DMS79 treated with DMSO at 0.1 percent for 48 hours (cell line): ENCODE measurements at regions not wholly inside any gene's neighbourhood (a gene's known extent, or its start where the extent isn't known, plus 50 kb on each side); places are given as distances from the start of the nearest gene placed in this dataset.
A peak's percentile ranks its signal among the peaks of the same experiment; 100 is the strongest.
"Not testable (repeated sequence)": the region's sequence is repeated elsewhere in the genome, so short reads cannot be mapped to it uniquely, and the experiment has no call there.

Experiments used
- DNase-seq: peaks from one replicate; lab custom pipeline; 2025; lab: John Stamatoyannopoulos, UW

DNA sequence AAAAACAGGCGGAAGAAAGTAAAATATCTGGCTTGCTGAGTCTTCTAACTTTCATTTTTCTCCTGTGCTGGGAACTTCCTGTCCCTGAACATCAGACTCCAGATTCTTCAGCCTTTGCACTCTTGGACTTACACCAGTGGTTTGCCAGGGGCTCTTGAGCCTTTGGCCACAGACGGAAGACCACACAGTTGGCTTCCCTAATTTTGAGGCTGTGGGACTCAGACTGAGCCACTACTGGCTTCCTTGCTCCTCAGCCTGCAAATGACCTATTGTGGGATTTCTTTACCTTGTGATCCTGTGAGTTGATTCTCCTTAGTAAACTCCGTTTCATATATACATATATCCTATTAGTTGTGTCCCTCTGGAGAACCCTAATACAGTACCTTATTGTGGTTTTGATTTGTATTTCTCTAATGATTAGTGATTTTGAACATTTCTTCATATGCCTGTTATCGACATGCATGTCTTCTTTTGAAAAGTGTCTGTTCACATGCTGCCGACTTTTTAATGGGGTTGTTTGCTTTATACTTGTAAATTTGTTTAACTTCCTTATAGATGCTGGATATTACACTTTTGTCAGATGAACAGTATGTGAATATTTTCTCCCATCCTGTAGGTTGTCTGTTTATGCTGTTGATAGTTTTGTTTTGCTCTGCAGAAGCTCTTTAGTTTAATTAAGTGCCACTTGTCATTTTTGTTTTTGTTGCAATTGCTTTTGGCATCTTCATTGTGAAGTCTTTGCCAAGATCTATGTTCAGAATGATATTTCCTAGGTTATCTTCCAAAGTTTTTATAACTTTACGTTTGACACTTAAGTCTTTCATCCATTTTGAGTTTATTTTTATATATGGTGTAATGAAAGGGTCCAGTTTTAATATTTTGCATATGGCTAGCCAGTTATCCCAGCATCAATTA lies 348.8 kb upstream of the SETBP1 start:
- no peak for DNase-seq

DNA sequence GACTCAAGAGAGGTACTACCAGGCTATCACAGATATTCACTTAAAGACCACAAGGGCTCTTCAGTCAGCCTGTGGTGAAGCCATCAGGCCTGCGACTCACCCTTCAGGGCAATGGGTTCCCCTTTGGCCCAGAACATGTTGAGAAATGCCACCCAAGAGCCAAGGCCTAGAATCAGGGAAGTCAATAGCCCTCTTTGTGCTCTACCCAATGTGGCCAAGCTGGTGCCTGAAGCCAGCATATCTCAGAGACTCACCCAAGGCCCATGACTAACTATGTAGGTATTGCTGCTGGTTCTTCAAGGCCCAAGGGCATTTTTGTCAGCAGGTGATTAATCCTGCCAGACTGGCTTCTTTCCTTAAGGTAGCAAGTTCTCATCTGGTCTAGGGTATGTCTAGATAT lies 338.9 kb upstream of the SETBP1 start:
- DNase-seq: no peak

DNA sequence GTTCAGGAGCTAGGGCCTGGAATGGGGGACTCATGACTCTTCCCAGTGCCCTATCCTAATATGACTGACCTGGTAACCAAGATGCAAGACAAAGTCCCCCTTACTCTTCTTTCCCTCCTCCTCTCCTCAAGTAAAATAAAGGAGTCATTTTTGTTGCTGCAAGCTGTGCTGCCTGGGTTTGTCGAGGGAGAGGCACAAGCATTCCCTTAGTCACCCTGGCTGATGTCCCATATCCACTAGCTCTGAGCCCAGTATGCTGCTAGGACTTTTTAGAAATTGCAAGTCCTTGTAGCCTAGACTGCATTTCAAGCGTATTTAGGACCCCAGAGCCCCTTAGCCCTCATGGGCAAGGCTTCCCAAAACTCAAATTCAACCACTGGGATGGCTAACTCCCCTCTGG lies 338.5 kb upstream of the SETBP1 start:
- DNase-seq: no peak

DNA sequence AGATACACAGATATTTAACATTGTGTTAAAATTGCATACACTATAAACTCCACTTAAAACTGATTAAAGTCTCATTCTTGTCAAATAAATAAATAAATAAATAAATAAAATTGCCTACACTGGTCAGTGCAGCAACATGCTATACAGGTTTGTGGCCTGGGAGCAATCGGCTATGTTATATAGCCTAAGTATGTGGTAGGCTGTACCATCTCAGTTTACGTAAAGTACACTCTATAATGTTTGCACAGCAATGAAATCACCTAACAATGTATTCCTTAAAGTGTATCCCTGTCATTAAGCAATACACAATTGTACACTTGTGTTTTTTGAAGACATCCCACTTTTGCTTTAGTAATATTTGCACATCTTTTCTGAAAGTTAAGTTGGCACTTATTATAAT lies 337.7 kb upstream of the SETBP1 start:
- no peak for DNase-seq

DNA sequence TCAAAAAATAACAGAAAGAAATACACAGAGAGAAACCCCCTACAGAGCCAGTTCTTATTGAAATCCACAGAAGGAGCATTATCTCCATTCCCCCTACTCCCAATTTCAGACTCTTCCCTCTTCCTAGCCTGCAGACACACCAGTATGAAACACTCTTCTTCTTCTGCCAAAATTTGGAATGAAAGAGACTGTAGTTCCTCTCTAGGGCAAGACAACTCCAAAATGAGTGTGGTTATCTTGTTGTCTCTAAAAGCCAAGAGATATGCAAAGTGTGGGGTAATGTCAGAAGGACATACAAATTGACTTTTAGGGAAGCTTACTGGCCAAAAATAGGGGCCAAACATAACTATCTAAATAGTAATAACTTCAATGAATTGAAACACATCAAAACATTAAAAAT lies 337.1 kb upstream of the SETBP1 start:
- DNase-seq: no peak

DNA sequence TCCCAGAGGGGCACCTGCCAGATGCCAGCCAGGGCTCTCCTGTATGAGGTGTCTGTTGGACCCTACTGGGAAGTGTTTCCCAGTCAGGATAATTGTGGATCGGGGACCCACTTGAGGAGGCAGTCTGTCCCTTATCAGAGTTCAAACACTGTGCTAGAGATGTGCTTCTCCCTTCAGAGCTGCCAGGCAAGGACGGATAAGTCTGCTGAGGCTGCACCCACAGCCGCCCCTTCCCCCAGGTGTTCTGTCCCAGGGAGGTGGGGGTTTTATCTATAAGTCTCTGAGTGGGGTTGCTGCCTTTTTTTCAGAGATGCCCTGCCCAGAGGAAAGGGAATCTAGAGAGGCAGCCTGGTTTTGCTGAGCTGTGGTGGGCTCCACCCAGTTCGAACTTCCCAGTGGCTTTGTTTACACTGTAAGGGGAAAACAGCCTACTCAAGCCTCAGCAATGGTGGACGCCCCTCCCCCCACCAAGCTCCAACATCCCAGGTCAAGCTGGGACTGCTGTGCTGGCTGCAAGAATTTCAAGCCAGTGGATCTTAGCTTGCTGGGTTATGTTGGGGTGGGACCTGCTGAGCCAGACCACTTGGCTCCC lies 324.0 kb upstream of the SETBP1 start:
- no peak for DNase-seq

DNA sequence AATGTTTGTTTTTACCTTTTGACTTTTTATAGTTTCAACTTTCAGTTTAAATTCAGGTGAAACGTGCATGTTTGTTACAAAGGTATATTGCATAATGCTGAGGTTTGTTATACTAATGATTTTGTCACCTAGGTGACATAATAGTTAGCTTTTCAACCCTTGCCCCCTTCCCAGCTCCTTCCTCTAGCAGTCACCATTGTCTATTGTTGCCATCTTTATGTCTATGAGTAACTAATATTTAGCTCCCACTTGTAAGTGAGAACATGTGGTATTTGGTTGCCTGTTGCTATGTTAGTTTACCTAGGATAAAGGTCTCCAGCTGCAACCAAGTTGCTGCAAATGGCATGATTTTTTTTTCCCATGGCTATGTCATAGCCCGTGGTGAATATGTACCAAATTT lies 322.3 kb upstream of the SETBP1 start:
- no peak for DNase-seq

DNA sequence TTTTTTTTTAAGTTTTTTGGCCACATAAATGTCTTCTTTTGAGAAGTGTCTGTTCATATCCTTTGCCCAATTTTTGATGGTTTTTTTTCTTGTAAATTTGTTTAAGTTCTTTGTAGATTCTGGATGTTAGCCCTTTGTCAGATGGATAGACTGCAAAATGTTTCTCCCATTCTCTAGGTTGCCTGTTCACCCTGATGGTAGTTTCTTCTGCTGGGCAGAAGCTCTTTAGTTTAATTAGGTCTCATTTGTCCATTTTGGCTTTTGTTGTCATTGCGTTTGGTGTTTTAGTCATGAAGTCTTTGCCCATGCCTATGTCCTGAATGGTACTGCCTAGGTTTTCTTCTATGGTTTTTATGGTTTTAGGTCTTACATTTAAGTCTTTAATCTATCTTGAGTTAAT lies 320.9 kb upstream of the SETBP1 start:
- DNase-seq: not testable (repeated sequence)

DNA sequence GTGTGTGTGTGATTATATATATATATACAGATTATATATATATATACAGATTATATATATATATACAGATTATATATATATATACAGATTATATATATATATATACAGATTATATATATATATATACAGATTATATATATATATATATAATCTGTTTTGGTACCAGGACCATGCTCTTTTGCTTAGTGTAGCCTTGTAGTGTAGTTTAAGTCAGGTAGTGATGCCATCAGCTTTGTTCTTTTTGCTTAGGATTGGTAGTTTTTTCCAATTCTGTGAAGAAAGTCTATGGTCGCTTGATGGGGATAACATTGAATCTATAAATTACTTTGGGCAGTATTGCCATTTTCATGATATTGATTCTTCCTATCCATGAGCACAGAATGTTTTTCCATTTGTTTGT lies 318.5 kb upstream of the SETBP1 start:
- DNase-seq: not testable (repeated sequence)

DNA sequence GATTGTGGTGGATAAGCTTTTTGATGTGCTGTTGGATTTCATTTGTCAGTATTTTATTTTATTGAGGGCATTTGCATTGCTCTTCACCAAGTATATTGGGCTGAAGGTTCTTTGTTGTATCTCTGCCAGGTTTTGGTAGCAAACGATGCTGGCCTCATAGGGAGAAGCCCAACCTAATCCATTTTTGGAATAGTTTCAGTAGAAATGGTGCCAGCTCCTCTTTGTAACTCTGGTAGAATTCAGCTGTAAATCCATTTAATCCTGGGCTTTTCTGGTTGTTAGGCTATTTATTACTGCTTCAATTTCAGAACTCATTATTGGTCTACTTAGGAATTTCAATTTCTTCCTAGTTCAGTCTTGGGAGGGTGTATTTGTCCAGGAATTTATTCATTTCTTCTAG lies 309.8 kb upstream of the SETBP1 start:
- no peak for DNase-seq

DNA sequence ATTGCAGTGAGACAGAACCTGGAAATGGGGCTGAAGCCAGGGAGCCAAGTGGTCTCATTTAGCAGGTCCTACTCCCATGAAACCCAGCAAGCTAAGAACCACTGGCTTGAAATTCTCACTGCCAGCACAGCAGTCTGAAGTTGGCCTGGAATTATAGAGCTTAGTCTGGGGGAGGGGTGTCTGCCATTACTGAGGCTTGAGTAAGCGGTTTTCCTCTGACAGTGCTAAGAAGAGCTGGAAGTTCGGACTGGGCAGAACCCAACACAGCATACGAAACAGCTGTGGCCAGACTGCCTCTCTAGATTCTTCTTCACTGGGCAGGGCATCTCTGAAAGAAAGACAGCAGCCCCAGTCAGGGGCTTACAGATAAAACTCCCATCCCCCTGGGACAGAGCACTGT lies 305.7 kb upstream of the SETBP1 start:
- DNase-seq: no peak

DNA sequence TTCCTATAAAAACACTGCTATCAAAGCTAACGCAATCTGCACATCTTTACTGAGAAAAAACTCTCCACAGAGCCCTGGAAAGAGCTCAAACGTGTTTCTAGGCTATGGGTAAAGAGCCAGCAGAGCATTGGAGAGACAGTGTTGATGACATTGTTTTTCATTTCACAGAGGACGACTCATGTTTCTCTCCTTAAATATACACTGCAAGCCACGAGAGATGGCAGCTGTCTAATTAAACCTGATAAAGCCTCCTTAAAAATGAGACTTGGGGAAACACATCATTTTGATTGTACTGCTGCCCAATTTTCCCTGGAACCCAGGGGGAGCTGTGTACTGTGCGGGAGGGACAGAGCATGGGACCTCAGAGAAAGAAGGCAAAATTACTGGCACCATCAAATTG lies 294.3 kb upstream of the SETBP1 start:
- DNase-seq: no peak

DNA sequence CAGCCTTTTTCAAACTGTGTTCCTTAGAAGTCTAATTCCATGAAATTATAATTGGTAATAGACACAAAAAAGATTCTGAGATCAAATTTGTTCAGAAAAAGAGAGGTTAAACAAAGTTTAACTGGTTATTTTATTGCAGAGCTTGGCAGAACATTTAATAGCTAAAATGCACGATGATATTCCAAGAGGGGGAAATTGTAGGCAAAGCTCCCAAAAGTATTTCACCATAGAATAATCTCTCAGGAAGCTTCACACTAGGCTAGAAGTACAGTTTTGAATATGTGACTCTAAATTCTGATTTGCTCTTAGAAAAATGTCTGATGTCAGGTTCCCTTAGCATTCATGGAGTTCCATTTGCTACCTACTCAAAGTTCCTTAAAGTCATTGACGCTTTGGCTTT lies 292.4 kb upstream of the SETBP1 start:
- DNase-seq: no peak

DNA sequence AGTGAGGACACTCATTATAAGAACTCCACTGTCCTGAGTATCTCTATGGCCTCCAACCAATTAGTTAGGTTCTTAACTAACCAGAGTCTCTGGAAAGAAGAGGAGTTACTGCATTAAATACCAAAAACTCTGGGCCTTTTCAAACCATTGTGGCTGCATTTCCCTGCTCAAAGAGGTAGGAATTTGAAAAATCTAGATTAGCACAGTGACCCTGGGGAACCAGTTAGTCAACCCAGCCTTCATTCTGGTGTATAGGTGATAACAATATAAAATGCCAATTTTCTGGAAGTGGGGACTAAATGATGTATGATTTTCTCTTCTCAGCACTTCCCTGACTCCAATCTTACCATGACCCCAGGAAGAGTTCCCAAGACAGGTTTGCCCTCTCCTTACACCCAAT lies 287.8 kb upstream of the SETBP1 start:
- no peak for DNase-seq

DNA sequence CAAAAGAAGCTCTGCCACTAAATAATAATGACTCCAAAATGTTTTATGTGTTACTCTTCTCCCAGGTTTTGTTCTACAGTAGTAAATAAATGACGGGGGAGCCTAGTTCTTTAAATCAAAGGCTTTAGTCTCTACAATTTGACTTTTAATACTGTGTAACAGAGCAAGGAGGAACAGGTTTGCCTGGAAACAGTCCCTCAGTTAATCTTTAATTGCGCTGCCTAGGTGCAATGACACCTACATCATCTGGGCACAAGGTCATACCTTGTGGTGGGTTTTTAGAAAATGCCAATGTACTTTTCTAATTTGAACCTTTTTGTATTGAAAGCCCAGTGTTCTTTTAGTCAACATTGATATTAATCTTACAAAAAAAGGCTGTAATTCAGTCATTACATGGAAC lies 287.3 kb upstream of the SETBP1 start:
- no peak for DNase-seq

DNA sequence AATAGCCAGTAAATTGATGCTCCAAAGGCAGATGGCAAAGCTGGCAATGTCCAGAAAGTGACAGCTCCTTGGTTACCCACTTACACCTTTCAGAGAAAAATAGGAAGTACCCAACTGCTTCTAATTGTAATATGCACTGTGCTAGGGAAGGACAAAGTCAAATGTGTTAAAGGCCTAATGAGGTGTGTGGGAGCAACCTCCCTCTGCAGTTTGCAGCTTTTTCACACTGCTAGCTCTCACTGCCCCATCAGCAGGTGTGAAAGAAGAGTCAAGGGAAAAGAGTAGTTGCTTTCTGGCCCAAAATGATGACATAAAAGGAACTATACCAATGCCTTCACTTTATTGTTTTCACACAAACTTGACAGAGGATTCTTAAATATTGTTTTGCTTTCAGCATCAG lies 284.1 kb upstream of the SETBP1 start:
- DNase-seq: no peak

DNA sequence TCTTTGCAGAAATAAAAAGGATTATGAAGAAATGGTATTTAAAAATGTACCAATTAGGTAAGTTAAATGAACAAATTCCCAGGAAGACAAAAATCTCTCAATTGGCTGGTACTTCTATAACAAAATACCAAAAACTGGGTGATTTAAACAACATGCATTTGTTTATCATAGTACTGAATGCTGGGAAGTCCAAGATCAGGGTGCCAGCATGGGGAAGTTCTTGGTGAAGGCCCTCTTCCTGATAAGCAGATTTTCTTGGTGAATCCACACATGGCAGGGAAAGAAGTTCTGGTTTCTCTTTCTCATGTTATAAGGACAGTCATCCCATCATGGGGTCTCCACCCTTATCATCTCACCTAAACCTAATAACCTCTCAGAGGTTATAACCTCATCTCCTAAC lies 271.6 kb upstream of the SETBP1 start:
- no peak for DNase-seq

DNA sequence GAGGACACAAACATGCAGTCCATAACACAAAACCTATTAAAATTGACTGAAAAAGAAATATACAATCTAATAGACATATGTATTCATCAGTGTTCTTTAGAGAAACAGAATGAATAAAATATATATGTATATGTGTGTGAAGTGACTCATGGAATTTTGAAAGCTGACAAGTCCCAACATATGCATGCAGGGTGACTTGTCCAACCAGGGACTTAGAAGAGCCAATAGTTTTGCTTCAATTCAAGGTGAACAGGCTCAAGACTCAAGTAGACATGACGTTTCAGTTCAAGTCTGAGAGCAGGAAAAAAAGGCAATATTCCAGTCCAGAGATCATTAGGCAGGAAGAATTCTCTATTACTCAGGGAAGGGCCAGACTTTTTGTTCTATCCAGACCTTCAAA lies 271.2 kb upstream of the SETBP1 start:
- no peak for DNase-seq

DNA sequence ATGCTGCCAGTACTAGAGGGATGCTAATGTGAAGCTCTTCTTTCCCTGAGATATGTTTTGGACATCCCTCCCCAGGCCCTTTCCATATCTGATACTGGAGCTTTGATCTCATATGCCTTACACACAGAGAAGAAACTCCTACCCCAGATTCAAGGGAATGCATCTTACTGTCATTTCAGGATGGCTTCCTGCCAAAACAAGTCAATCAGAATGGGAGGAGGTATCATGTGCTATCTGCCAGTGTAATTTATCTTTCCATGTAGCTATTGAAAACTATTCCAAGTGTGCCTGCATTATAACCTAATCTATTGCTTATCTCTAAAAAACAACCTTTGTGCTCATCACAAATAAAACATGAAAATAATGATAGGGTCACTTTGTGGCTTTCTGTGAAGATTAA lies 269.9 kb upstream of the SETBP1 start:
- DNase-seq: no peak

DNA sequence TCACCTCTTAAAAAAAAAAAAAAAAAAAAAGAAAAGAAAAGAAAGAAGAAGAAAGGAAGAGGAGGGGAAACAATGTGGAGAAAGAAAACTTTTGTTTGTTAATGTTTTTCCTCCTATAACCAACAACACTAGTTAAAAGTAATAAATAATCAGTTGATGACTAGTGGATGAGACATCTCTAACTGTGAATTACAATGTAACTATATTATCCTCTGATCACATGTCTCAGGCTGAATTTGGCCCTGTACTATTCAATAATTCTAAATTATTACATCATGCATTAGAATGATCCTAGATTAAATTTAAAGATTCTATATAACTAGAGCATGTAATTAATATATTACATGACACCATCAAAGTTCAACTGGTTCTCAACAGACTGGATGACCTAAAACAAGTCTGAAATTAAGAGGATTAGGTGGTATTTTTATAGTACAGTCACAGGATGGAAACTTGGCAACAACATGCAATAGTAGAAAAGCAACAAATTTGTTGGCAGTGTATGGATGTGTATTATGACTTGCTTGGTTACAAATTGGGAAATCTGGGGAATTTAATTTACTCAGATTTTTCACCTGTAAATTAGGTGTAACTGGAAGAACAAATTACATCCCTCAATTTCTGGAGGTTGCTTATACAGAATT lies 269.3 kb upstream of the SETBP1 start:
- no peak for DNase-seq

DNA sequence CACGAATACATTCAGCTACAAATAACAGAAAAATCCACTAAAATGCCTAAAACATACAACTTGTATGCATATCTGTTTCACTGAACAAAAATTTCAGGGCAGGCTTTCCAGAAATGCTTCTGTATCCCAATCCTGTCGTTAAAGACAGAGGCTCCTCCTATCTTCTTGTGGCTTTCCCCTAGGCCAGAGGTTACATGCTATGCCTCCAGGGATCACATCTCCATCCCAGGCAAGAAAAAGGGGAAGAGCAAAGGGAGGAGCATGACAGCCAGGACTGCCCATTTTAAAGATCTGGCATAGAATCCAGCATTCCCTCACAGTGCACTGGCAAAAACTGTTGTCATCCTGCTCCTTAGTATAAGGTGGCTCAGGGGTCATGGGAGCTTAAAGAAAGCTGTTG lies 268.7 kb upstream of the SETBP1 start:
- no peak for DNase-seq

DNA sequence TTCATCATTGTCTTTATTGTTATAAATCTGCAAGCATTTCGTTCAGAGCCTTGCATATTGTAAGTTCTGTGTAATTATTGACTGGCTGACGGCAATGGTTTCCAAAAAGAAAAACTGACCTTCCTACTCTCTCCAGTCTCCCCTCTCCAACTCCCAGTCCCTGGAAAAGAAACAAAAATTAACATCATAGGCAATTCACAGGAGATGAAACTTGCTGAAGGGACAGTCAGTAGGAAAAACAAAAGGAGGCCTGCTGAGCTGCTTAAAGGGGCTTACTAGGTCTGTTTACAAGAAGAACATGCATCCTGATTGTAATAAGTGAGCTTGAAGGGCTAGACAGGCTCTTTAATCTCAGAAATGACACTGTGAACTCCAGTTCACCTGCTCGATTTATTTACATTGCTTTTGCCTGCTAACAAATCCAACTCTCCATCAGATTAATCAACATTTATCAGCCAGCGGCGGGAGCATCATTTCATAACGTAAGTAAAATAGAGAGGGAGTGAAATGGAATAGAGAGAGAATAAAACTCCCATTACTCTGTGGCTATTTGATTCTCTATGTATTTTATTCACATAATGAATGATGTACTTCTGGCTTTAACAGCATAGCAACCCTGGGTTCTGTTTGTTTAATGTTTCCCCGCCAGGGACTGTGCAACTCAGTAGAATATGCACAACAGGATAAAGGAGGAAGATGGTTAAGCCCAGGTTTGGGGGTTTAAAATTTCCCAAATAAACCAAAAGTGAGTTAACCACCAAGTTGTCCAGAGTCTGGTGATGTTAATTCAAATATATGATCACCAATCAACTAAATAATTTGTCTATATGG lies 256.7 kb upstream of the SETBP1 start:
- peak; percentile 17 for DNase-seq
